Loucy (cell line): ENCODE measurements at regions not wholly inside any gene's neighbourhood (a gene's known extent, or its start where the extent isn't known, plus 50 kb on each side); places are given as distances from the start of the nearest gene placed in this dataset.

Experiments
- H2AFZ ChIP-seq: fragments of 200-600 bp; sonication (generic); 2 replicates; pipeline ENCODE4 v1.6.0; 2016; ENCODE audit warnings: antibody characterized with exemption, mild to moderate bottlenecking, low read length, moderate library complexity
- H3F3A ChIP-seq: fragments of 200-600 bp; 2 replicates; pipeline ENCODE4 v1.6.0; 2016; ENCODE audit warnings: antibody characterized with exemption, low read depth, mild to moderate bottlenecking
- H3K27me3 ChIP-seq: fragments of 200-600 bp; sonication (generic); 2 replicates; pipeline ENCODE4 v1.6.1; 2014; ENCODE audit warnings: low read length, mild to moderate bottlenecking; ENCODE audit not compliant: insufficient read depth, poor library complexity, severe bottlenecking
- H3K36me3 ChIP-seq: fragments of 200-600 bp; sonication (generic); 2 replicates; pipeline ENCODE4 v1.6.1; 2016; ENCODE audit warnings: low read length; ENCODE audit not compliant: insufficient read depth
- H3K4me1 ChIP-seq: fragments of 200-600 bp; sonication (generic); 2 replicates; pipeline ENCODE4 v1.5.1; 2014; ENCODE audit warnings: low read length, mild to moderate bottlenecking; ENCODE audit not compliant: insufficient read depth, poor library complexity, severe bottlenecking
- H3K4me2 ChIP-seq: fragments of 200-600 bp; sonication (generic); 2 replicates; pipeline ENCODE4 v1.6.0; 2014; ENCODE audit warnings: antibody characterized with exemption, low read length, low read depth, mild to moderate bottlenecking; ENCODE audit not compliant: poor library complexity, severe bottlenecking
- H3K4me3 ChIP-seq: fragments of 200-600 bp; sonication (generic); 2 replicates; pipeline ENCODE4 v1.5.1; 2014; ENCODE audit warnings: low read length, mild to moderate bottlenecking, mixed read lengths; ENCODE audit not compliant: poor library complexity, severe bottlenecking
- H3K79me2 ChIP-seq: fragments of 200-600 bp; sonication (generic); 2 replicates; pipeline ENCODE4 v1.6.1; 2014; ENCODE audit warnings: low read length; ENCODE audit not compliant: insufficient read depth
- H3K9ac ChIP-seq: fragments of 200-600 bp; sonication (generic); 2 replicates; pipeline ENCODE4 v1.6.0; 2014; ENCODE audit warnings: mild to moderate bottlenecking, low read depth, low read length, moderate library complexity; ENCODE audit not compliant: poor library complexity, severe bottlenecking
- H3K9me2 ChIP-seq: fragments of 200-600 bp; sonication (generic); replicated peaks from 2 replicates; pipeline ENCODE4 v1.6.1; 2016; ENCODE audit warnings: low read depth, low read length, mixed read lengths
- H3K9me3 ChIP-seq: fragments of 200-600 bp; sonication (generic); 2 replicates; pipeline ENCODE4 v1.6.1; 2014; ENCODE audit warnings: mild to moderate bottlenecking, antibody characterized with exemption, low read length, low read depth; ENCODE audit not compliant: insufficient read depth
- H4K20me1 ChIP-seq: fragments of 200-600 bp; sonication (generic); 2 replicates; pipeline ENCODE4 v1.6.0; 2014; ENCODE audit warnings: antibody characterized with exemption, low read length, mild to moderate bottlenecking; ENCODE audit not compliant: insufficient read depth, poor library complexity, severe bottlenecking
- CTCF ChIP-seq: fragments of 200-600 bp; sonication (generic); conservative IDR thresholded peaks from 2 replicates; pipeline ENCODE4 v1.5.1; 2014; ENCODE audit warnings: mild to moderate bottlenecking, antibody characterized with exemption, low read length
- EZH2phosphoT487 ChIP-seq: fragments of 200-600 bp; IDR thresholded peaks from 2 replicates; pipeline ENCODE4 v1.6.1; 2018; ENCODE audit warnings: antibody characterized with exemption, mild to moderate bottlenecking, moderate library complexity, borderline replicate concordance

GRCh38 chr6:91127752-91128151 is 540.9 kb upstream of the MAP3K7 start:
- no peak overlapping the region for H3K9ac ChIP-seq
- no peaks in the 10 kb centered on the region for H3K79me2 ChIP-seq
- no peak overlapping the region for H2AFZ ChIP-seq
- H3K4me3 ChIP-seq: no peak overlapping the region
- H3K9me3 ChIP-seq: no peaks in the 10 kb centered on the region
- H3K4me2 ChIP-seq: no peak overlapping the region
- H3K27me3 ChIP-seq: no peaks in the 10 kb centered on the region
- TF ChIP-seq EZH2phosphoT487 (no peak), CTCF (no peak)
- H3K9me2 ChIP-seq: no peaks in the 10 kb centered on the region
- H3F3A ChIP-seq: no peaks in the 10 kb centered on the region
- no peaks in the 10 kb centered on the region for H3K4me1 ChIP-seq
- no peaks in the 10 kb centered on the region for H4K20me1 ChIP-seq
- H3K36me3 ChIP-seq: no peaks in the 10 kb centered on the region

GRCh38 chr6:91126876-91127275 is 540.0 kb upstream of the MAP3K7 start:
- H3K4me1 ChIP-seq: no peaks in the 10 kb centered on the region
- H3K4me2 ChIP-seq: no peak overlapping the region

GRCh38 chr6:91117550-91117949 is 530.7 kb upstream of the MAP3K7 start:
- no peaks in the 10 kb centered on the region for H3K36me3 ChIP-seq
- no peak overlapping the region for H2AFZ ChIP-seq
- H3K27me3 ChIP-seq: no peaks in the 10 kb centered on the region
- H3K9ac ChIP-seq: no peak overlapping the region
- no peak overlapping the region for H3K4me3 ChIP-seq
- no peaks in the 10 kb centered on the region for H4K20me1 ChIP-seq
- H3K4me2 ChIP-seq: no peak overlapping the region
- H3K9me2 ChIP-seq: no peaks in the 10 kb centered on the region
- no peaks in the 10 kb centered on the region for H3K9me3 ChIP-seq
- no peaks in the 10 kb centered on the region for H3K4me1 ChIP-seq
- no peak for TF ChIP-seq EZH2phosphoT487
- no peak for TF ChIP-seq CTCF
- no peaks in the 10 kb centered on the region for H3K79me2 ChIP-seq
- no peaks in the 10 kb centered on the region for H3F3A ChIP-seq

More at GRCh38 chr6:91126876-91127275, 540.0 kb upstream of the MAP3K7 start:
- Histone ChIP-seq H3K4me3 (no peak overlapping the region), H3K9me3 (no peaks in the 10 kb centered on the region), H3K27me3 (no peaks in the 10 kb centered on the region), H3K9ac (no peak overlapping the region), H3K9me2 (no peaks in the 10 kb centered on the region), H3K79me2 (no peaks in the 10 kb centered on the region), H2AFZ (no peak overlapping the region), H4K20me1 (no peaks in the 10 kb centered on the region), H3F3A (no peaks in the 10 kb centered on the region), H3K36me3 (no peaks in the 10 kb centered on the region)
- TF ChIP-seq EZH2phosphoT487: no peak
- TF ChIP-seq CTCF: no peak
